Heart right ventricle (tissue), 16 donors: ENCODE measurements at regions not wholly inside any gene's neighbourhood (a gene's known extent, or its start where the extent isn't known, plus 50 kb on each side); places are given as distances from the start of the nearest gene placed in this dataset.

Source experiments
- ATAC-seq, 8 donors: fragments of 200-7000 bp; cut with Tn5 transposase; one replicate each; pipeline ENCODE4 v1.9.1; 2020; ENCODE audit warnings: mild to moderate bottlenecking in 8 of 8, moderate library complexity in 8 of 8, moderate number of reproducible peaks in 1 of 8
- DNase-seq, 2 donors: peaks; one replicate each; pipeline ENCODE4 v3.0.0-alpha.2; 2020
- H3K27ac ChIP-seq, 10 donors: fragments of 200-600 bp; sonication (generic) in 2 of 10; one replicate each; pipeline versions ENCODE4 v1.5.0 to v1.8.0; 2020 to 2022; ENCODE audit warnings: mild to moderate bottlenecking in 3 of 10
- H3K27me3 ChIP-seq, 7 donors: fragments of 200-600 bp; one replicate each; pipeline ENCODE4 v1.8.0; 2021 to 2022; ENCODE audit warnings: mild to moderate bottlenecking in 2 of 7
- H3K36me3 ChIP-seq, 9 donors: fragments of 200-600 bp; sonication (generic) in 1 of 9; one replicate each; pipeline versions ENCODE4 v1.5.0 to v1.8.0; 2020 to 2022; ENCODE audit warnings: mild to moderate bottlenecking in 2 of 9
- H3K4me1 ChIP-seq, 9 donors: fragments of 200-600 bp; sonication (generic) in 1 of 9; one replicate each; pipeline versions ENCODE4 v1.5.0 to v1.8.0; 2020 to 2022; ENCODE audit warnings: mild to moderate bottlenecking in 4 of 9
- H3K4me3 ChIP-seq, 10 donors: fragments of 200-600 bp; sonication (generic) in 2 of 10; one replicate each; pipeline versions ENCODE4 v1.5.0 to v1.8.0; 2020 to 2022; ENCODE audit warnings: mild to moderate bottlenecking in 7 of 10, moderate library complexity in 2 of 10
- H3K9me3 ChIP-seq, 11 donors: fragments of 200-600 bp in 10 of 11; sonication (generic) in 2 of 11; one replicate each; pipeline versions ENCODE4 v1.5.0 to v1.8.0; 2013 to 2022; ENCODE audit warnings: mild to moderate bottlenecking in 2 of 11, control low read depth in 1 of 11, moderate library complexity in 1 of 11
- CTCF ChIP-seq, 9 donors: fragments of 200-600 bp; sonication (generic) in 2 of 9; IDR thresholded peaks; one replicate each; pipeline versions ENCODE4 v1.5.0 to v1.8.0; 2021 to 2022; ENCODE audit warnings: antibody characterized with exemption in 9 of 9, mild to moderate bottlenecking in 5 of 9, moderate library complexity in 1 of 9
- WGBS, 2 donors: extraction: QIAGEN DNeasy Blood & Tissue Kit; methylation state at CpG; one replicate each; pipeline ENCODE4 v1.1.7; 2013; ENCODE audit warnings: inconsistent platforms in 1 of 2; 5-methylcytosine and 5-hydroxymethylcytosine counted together
- intact Hi-C, 10 donors: fragments of 100-400 bp; cut with DNase I; formaldehyde crosslinking; loops; one replicate each; pipeline versions ENCODE4 v1.11.1 to v1.14.2; 2022
- donor health status: Arrhythmogenic right ventricular cardiomyopathy.
- donor health status: ischemic (EF 13 %, LVEDD 7.1; RV severe dilation, severe dysfunction).
- donor health status: healthy with polysubstance abuse.
- donor health status: DM: no; HTN: yes; CAD: no.
- donor health status: DM: no; HTN: no; CAD: no.
- donor health status: ischemic (EF 25% LVEDD 6.9; RV normal size, moderate dysfunction).
- donor health status: ischemic (EF 25% LVEDD 5.7; RV mildly dilated, moderate dysfunction).
- donor health status: healthy.
- donor health status: DM: yes; HTN: yes; CAD: no.
- donor health status: Ischemic cardiomyopathy.
- donor health status: ischemic (EF 35%, LVEDD 5.7; RV mildly dilated, moderate dysfunction).
- donor health status: nonischemic (EF 11% LVEDD 7.7; RV severe dilation, severe dysfunction).
- donor health status: DM: yes; HTN: yes; CAD: no.
- donor health status: PGD.
- donor health status: ischemic (EF 29% LVEDD 5.4; RV normal size, mild dysfunction).
- donor health status: nonischemic (EF 23%, LVEDD 6.1; RV moderate dilation, normal function).

- intact Hi-C loops: no loop called here
- no peaks in the 10 kb centered on the region for H3K27me3 ChIP-seq
- ATAC-seq (no peak), DNase-seq (no peak)
- WGBS, 2 donors: 73 to 82% methylated on average over 4 of the region's 4 CpGs
- no peak overlapping the region for H3K27ac ChIP-seq
- no peaks in the 10 kb centered on the region for H3K4me1 ChIP-seq
- TF ChIP-seq CTCF (IDR thresholded peaks at IDR 0.05): no peak
- no peak overlapping the region for H3K4me3 ChIP-seq
- H3K36me3 ChIP-seq: no peaks in the 10 kb centered on the region
- H3K9me3 ChIP-seq: no peaks in the 10 kb centered on the region
These were observed 360.1 kb upstream of the CHD6 start for GRCh38 chr20:41978246-41978790.

GRCh38 chr20:41969656-41970055 lies 351.5 kb upstream of the CHD6 start:
- Histone ChIP-seq H3K9me3 (peaks cover 0 to 6% (median 0%) of the 10 kb centered on the region in 11 donors), H3K27ac (no peak overlapping the region), H3K4me1 (peaks cover 0 to 3% (median 0%) of the 10 kb centered on the region in 9 donors), H3K4me3 (no peak overlapping the region), H3K27me3 (peaks cover 0 to 15% (median 0%) of the 10 kb centered on the region in 7 donors), H3K36me3 (no peaks in the 10 kb centered on the region)
- 19% methylated on average over 6 of the region's 6 CpGs for WGBS, 2 donors
- TF ChIP-seq CTCF (IDR thresholded peaks at IDR 0.05): no peak
- ATAC-seq (no peak), DNase-seq (no peak)
- intact Hi-C loops: no loop called here

GRCh38 chr20:41960166-41960565 lies 342.0 kb upstream of the CHD6 start:
- WGBS, 2 donors: 69 to 73% methylated on average over 7 of the region's 7 CpGs

GRCh38 chr20:41958391-41958790 lies 340.2 kb upstream of the CHD6 start:
- H3K4me3 ChIP-seq: no peak overlapping the region
- DNase-seq (no peak), ATAC-seq (no peak)
- H3K27ac ChIP-seq: no peak overlapping the region
- 76 to 77% methylated on average over 1 of the region's 1 CpG for WGBS, 2 donors
- H3K9me3 ChIP-seq: no peaks in the 10 kb centered on the region
- no peak for TF ChIP-seq CTCF (IDR thresholded peaks at IDR 0.05)
- no peaks in the 10 kb centered on the region for H3K36me3 ChIP-seq
- intact Hi-C loops: loop anchor here in 3 of 10 donors (5.0 to 10.0 kb wide), 2 partner anchors 569 to 1226 kb away; partner anchors contain the start of gene PTPRT (in 3 of the 3)
- H3K27me3 ChIP-seq: peaks cover 0 to 15% (median 4%) of the 10 kb centered on the region in 7 donors
- no peaks in the 10 kb centered on the region for H3K4me1 ChIP-seq

More at GRCh38 chr20:41960166-41960565, 342.0 kb upstream of the CHD6 start:
- Histone ChIP-seq H3K4me1 (no peaks in the 10 kb centered on the region), H3K9me3 (no peaks in the 10 kb centered on the region), H3K36me3 (no peaks in the 10 kb centered on the region), H3K27me3 (peaks cover 0 to 15% (median 4%) of the 10 kb centered on the region in 7 donors), H3K27ac (no peak overlapping the region), H3K4me3 (no peak overlapping the region)
- DNase-seq (no peak), ATAC-seq (no peak)
- TF ChIP-seq CTCF (IDR thresholded peaks at IDR 0.05): no peak
- intact Hi-C loops: no loop called here
